Activated CD8-positive, alpha-beta T cell treated with anti-CD3 and anti-CD28 coated beads for 36 hours (primary cell): ENCODE measurements at regions not wholly inside any gene's neighbourhood (a gene's known extent, or its start where the extent isn't known, plus 50 kb on each side); places are given as distances from the start of the nearest gene placed in this dataset.

Source experiments
- ATAC-seq: fragments of 200-7000 bp; cut with Tn5 transposase; one replicate; pipeline ENCODE4 v1.10.0; 2021; ENCODE audit warnings: mild to moderate bottlenecking, moderate library complexity
- CTCF ChIA-PET: fragments of 350-600 bp; sonication (Branson Sonifier 250); formaldehyde crosslinking; loops from one replicate; lab custom pipeline; 2021; ENCODE audit warnings: antibody characterized with exemption; lab: Charles Lee
- POLR2A ChIA-PET: fragments of 350-600 bp; sonication (Branson Sonifier 250); formaldehyde crosslinking; loops from one replicate; lab custom pipeline; 2021; ENCODE audit warnings: antibody characterized with exemption; lab: Charles Lee
- DNase-seq: peaks from one replicate; pipeline ENCODE4 v3.0.0-alpha.2; 2020
- H3K27ac Mint-ChIP-seq: one replicate; pipeline ENCODE4 v1.8.0; 2021; ENCODE audit warnings: mild to moderate bottlenecking, mixed read lengths
- H3K27me3 Mint-ChIP-seq: one replicate; pipeline ENCODE4 v1.8.0; 2021; ENCODE audit warnings: mixed read lengths
- H3K36me3 Mint-ChIP-seq: one replicate; pipeline ENCODE4 v1.8.0; 2021; ENCODE audit warnings: low read depth, mixed read lengths
- H3K4me1 Mint-ChIP-seq: one replicate; pipeline ENCODE4 v1.8.0; 2021; ENCODE audit warnings: low read depth, mixed read lengths
- H3K4me3 Mint-ChIP-seq: one replicate; pipeline ENCODE4 v1.8.0; 2021; ENCODE audit warnings: mild to moderate bottlenecking, moderate library complexity, mixed read lengths
- H3K9me3 Mint-ChIP-seq: one replicate; pipeline ENCODE4 v1.8.0; 2021; ENCODE audit warnings: mixed read lengths
- intact Hi-C: fragments of 100-400 bp; cut with micrococcal nuclease; formaldehyde crosslinking; loops from one replicate; pipeline ENCODE4 v1.10.0; 2022
- TF ChIP-seq, protein P1 (sequence below): fragments of 200-600 bp; IDR thresholded peaks from one replicate; pipeline ENCODE4 v1.8.0; 2022; ENCODE audit warnings: antibody characterized with exemption, mild to moderate bottlenecking

DNA sequence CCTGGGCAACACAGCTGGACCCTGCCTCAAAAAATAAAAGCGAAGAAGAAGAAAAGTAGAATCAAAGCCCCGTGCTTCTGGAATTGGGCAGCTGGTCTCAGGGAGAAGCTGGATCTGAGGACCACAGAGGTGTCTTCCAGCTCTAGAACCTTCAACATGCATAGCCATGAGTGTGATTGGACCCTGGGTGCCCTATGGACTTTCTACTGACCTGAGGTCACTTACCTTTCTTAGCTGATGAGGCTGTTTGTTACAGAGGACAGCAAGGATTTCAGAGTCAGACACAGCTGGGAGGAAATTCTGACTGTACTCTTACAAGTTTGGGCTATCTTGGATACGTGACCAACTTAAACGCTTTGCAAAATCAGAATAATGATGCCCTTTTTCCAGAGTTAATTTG is 82.4 kb upstream of the GATA6 start:
- Mint-ChIP-seq H3K27me3 (peaks cover 2% of the 10 kb centered on the region), H3K4me1 (no peaks in the 10 kb centered on the region), H3K36me3 (no peaks in the 10 kb centered on the region), H3K9me3 (no peaks in the 10 kb centered on the region), H3K27ac (no peak overlapping the region), H3K4me3 (no peak overlapping the region)
- ATAC-seq (no peak), DNase-seq (no peak)
- TF ChIP-seq, protein P1, sequence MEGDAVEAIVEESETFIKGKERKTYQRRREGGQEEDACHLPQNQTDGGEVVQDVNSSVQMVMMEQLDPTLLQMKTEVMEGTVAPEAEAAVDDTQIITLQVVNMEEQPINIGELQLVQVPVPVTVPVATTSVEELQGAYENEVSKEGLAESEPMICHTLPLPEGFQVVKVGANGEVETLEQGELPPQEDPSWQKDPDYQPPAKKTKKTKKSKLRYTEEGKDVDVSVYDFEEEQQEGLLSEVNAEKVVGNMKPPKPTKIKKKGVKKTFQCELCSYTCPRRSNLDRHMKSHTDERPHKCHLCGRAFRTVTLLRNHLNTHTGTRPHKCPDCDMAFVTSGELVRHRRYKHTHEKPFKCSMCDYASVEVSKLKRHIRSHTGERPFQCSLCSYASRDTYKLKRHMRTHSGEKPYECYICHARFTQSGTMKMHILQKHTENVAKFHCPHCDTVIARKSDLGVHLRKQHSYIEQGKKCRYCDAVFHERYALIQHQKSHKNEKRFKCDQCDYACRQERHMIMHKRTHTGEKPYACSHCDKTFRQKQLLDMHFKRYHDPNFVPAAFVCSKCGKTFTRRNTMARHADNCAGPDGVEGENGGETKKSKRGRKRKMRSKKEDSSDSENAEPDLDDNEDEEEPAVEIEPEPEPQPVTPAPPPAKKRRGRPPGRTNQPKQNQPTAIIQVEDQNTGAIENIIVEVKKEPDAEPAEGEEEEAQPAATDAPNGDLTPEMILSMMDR: no peak
- CTCF ChIA-PET: no interaction called here
- intact Hi-C loops: no loop called here
- POLR2A ChIA-PET: no interaction called here

DNA sequence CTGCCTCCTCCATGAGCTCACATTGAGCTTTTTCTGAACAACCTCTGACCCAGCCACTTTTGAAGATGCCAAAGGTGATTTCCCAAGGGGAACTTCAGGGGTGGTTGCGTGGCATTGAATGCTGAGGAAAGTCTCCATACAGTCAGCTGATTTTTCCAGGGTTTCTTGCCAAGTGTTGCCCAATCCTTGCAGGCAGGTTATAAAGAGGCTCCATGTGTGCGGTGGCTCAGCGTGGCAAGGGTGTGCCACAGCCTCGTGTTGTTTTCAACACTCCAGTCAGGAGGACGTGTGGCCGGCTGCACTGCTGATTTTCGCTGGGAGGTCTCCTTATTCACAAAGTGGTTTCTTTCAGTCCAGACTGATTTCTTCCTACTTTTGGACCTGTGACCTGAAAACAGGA is 81.4 kb upstream of the GATA6 start:
- no peak for DNase-seq
- ChIA-PET CTCF (no interaction called here), POLR2A (interaction anchor here (0.5 kb wide), 1 partner anchor 48 kb away, joined by 3 read pairs; no protein-coding TSS in a partner anchor)
- Mint-ChIP-seq H3K36me3 (no peaks in the 10 kb centered on the region), H3K27me3 (peaks cover 2% of the 10 kb centered on the region), H3K4me1 (no peaks in the 10 kb centered on the region), H3K4me3 (no peak overlapping the region), H3K27ac (no peak overlapping the region), H3K9me3 (no peaks in the 10 kb centered on the region)
- TF ChIP-seq, protein P1: no peak
- ATAC-seq: no peak
- intact Hi-C loops: no loop called here

DNA sequence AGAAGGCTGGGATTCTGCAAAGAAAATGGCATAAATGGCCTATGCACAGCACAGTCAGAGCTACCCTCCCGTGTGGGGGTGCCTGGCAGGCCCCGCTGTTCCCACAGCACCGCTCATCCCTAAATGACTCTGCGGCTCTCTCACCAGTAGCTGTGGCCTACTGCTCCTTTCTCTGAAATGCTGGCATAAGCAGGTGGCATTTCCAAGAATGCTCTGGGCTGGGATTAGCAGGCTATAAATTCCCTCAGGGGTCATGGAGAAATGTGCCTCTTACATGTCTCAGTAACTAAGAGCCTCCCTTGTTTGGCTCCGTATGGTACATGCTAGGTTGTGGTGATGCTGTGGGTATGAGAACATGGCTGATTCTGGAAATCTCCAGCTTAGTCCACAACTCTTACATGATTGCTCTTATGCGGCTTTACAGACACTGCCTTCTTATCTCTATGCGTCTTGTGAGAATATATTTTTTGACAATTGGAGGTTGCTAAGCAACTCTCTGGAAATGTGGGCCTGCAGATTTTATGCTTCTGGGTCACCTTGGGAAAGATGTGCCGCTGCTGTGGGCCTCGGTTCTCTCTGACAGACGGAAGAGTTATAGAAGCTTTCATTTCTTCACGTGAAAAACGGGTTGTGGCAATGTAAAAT is 80.3 kb upstream of the GATA6 start:
- Mint-ChIP-seq H3K9me3 (no peaks in the 10 kb centered on the region), H3K36me3 (no peaks in the 10 kb centered on the region), H3K4me1 (no peaks in the 10 kb centered on the region), H3K27me3 (peaks cover 2% of the 10 kb centered on the region), H3K27ac (no peak overlapping the region), H3K4me3 (no peak overlapping the region)
- ChIA-PET POLR2A (no interaction called here), CTCF (no interaction called here)
- TF ChIP-seq, protein P1: no peak
- DNase-seq: no peak
- intact Hi-C loops: no loop called here
- no peak for ATAC-seq

DNA sequence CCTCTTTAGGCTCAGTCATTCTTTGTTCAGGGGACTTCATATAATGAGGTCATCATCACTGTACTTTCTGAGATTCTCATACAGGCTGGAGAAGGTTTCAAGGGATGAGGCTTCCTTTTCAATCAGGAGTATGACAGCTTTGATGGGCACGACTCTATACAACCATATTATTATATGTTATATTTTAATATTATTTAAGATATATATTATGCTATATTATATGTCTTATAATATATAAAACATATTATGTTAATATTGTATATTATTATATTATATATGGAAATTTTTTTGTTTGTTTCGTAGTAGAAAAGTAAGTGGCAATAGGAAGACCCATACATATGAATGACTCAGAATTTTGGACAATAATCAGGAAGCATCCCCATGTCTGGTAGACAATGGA is 78.0 kb upstream of the GATA6 start:
- H3K4me1 Mint-ChIP-seq: no peaks in the 10 kb centered on the region
- ATAC-seq (no peak), DNase-seq (no peak)
- POLR2A ChIA-PET: no interaction called here
- H3K9me3 Mint-ChIP-seq: no peaks in the 10 kb centered on the region
- no peaks in the 10 kb centered on the region for H3K27me3 Mint-ChIP-seq
- H3K36me3 Mint-ChIP-seq: no peaks in the 10 kb centered on the region
- no peak overlapping the region for H3K4me3 Mint-ChIP-seq
- H3K27ac Mint-ChIP-seq: no peak overlapping the region
- CTCF ChIA-PET: no interaction called here
- TF ChIP-seq, protein P1: no peak
- intact Hi-C loops: no loop called here

DNA sequence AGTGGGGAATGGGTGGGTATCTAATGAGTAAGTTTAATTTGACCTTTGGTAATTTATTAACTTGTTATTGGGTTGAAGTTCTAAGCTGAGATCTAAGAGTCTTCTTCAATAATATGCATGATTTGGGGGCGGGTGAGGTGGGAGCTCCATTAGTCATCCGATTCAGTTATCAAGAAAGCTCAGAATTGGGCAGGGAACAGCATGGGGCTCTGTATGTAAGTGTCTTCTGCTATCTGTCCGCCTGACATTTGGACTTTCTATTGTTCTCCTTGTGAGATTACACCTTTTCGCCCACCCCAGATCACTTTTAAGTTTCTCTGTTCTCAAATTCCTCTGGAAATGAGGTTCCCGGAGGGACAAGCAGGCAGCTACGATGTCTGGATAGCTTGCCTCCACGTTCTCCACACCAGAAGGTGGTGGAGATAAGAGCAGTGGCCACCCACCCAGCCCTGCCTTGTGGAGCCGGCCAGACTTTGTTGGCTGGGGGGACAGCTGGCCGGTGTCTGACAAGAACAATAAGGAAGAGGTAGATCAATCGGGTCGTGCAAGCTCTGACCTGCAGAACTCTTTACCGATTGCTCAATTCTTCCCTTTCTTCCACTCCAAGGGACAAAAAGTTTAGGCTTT is 75.5 kb upstream of the GATA6 start:
- Mint-ChIP-seq H3K4me3 (no peak overlapping the region), H3K36me3 (no peaks in the 10 kb centered on the region), H3K4me1 (no peaks in the 10 kb centered on the region), H3K27ac (no peak overlapping the region), H3K27me3 (no peaks in the 10 kb centered on the region), H3K9me3 (no peaks in the 10 kb centered on the region)
- ChIA-PET POLR2A (no interaction called here), CTCF (no interaction called here)
- TF ChIP-seq, protein P1: no peak
- DNase-seq (no peak), ATAC-seq (no peak)
- intact Hi-C loops: no loop called here
